Bronchial epithelial cell (primary cell): ENCODE measurements at regions not wholly inside any gene's neighbourhood (a gene's known extent, or its start where the extent isn't known, plus 50 kb on each side); places are given as distances from the start of the nearest gene placed in this dataset.

Experiments
- DNase-seq: peaks from one replicate; pipeline ENCODE4 v3.0.0-alpha.2; 2010; ENCODE audit warnings: low read depth
- FAIRE-seq: peaks from 2 replicates; lab custom pipeline; 2011; peaks lifted over from hg19 to GRCh38; lab: Jason Lieb, UNC
- H3K27me3 ChIP-seq: 2 replicates; pipeline ENCODE4 v1.5.1; 2011; ENCODE audit warnings: low read length; ENCODE audit not compliant: control insufficient read depth, insufficient read depth
- H3K36me3 ChIP-seq: 2 replicates; pipeline ENCODE4 v1.5.1; 2011; ENCODE audit warnings: low read length; ENCODE audit not compliant: control insufficient read depth, insufficient read depth
- H3K4me3 ChIP-seq: 2 replicates; pipeline ENCODE4 v1.5.1; 2011; ENCODE audit warnings: mild to moderate bottlenecking, low read depth, low read length, control low read depth
- TF ChIP-seq, protein P1 (sequence below): IDR thresholded peaks from 2 replicates; pipeline ENCODE4 v1.5.1; 2011; ENCODE audit warnings: mild to moderate bottlenecking, moderate library complexity, low read length, control low read depth, inconsistent platforms; ENCODE audit not compliant: insufficient read depth, severe bottlenecking

DNA sequence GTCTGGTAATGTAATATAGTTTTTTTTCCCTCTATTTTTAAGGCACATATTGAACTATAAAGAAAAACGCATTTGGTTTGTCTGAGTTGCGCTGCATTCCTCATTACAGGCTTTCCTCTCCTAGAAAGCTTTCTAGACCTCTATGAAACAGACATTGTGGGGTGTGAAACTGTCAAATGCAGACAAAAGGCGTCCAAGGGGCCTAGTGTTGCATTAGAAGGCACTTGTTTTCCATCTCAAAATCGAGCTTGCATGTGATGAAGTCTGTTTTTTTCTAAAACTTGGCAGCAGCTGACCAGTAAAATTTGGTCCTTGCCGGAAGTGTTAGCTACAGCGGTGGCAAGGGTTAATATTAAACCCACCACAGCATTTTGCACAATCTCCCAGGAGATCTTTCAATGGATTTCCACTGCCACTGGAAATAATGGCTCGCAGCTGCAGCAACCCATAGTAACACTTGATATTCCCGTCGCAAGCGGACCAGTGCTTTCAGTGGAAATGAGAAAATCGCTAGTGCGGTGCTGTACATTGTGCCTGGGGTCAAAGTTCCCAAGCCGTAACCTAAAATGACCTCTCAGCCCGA, 602.6 kb downstream of the KCNJ2 start:
- no peaks in the 10 kb centered on the region for H3K27me3 ChIP-seq
- FAIRE-seq, result no peak

DNA sequence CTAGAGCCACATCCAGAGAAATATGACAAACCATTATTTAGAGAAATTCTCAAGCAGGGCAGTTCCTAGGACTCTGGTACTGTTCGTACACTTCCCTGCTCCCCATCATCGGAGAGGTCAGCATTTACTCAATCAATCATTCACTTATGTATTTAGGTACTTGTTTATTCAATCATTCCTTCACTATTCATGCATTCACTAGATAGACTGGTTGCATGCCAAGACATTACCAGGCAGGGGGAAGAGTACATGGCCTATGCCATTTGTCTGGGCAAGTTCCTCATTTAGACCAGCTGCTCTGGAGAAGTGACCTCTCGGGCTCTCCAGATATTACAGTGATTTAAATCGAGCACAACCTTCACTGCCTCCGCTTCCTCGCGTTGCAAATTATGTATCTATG, 603.4 kb downstream of the KCNJ2 start:
- no peaks in the 10 kb centered on the region for H3K27me3 ChIP-seq
- FAIRE-seq, result no peak
- TF ChIP-seq, protein P1, sequence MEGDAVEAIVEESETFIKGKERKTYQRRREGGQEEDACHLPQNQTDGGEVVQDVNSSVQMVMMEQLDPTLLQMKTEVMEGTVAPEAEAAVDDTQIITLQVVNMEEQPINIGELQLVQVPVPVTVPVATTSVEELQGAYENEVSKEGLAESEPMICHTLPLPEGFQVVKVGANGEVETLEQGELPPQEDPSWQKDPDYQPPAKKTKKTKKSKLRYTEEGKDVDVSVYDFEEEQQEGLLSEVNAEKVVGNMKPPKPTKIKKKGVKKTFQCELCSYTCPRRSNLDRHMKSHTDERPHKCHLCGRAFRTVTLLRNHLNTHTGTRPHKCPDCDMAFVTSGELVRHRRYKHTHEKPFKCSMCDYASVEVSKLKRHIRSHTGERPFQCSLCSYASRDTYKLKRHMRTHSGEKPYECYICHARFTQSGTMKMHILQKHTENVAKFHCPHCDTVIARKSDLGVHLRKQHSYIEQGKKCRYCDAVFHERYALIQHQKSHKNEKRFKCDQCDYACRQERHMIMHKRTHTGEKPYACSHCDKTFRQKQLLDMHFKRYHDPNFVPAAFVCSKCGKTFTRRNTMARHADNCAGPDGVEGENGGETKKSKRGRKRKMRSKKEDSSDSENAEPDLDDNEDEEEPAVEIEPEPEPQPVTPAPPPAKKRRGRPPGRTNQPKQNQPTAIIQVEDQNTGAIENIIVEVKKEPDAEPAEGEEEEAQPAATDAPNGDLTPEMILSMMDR, result no peak
- no peak overlapping the region for H3K4me3 ChIP-seq
- DNase-seq, result no peak
- no peaks in the 10 kb centered on the region for H3K36me3 ChIP-seq

More for the DNA sequence above, 602.6 kb downstream of the KCNJ2 start:
- DNase-seq, result no peak
- TF ChIP-seq, protein P1, result no peak
- Histone ChIP-seq H3K36me3 (no peaks in the 10 kb centered on the region), H3K4me3 (no peak overlapping the region)

DNA sequence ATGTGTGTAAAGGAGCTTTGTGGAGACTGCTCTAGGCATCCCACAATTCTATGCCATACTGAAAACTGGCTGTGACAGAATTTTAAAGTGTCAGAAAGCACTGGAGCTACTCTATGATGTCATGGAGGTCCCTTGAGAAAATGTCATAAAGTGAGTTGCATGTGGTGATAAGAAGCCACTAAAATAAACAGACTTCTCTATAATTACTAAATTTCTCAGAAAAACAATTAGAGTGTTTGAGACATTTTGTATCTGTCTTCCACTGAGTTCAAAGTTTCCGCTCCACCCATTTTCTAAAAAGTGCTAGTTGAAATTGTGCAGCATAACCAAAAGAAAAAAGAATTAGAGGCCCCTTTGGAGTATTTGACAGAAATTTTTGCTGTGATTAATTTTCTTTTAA, 603.9 kb downstream of the KCNJ2 start:
- TF ChIP-seq, protein P1, result no peak
- DNase-seq (no peak), FAIRE-seq (no peak)
- H3K36me3 ChIP-seq, result no peaks in the 10 kb centered on the region
- no peaks in the 10 kb centered on the region for H3K27me3 ChIP-seq
- H3K4me3 ChIP-seq, result no peak overlapping the region

DNA sequence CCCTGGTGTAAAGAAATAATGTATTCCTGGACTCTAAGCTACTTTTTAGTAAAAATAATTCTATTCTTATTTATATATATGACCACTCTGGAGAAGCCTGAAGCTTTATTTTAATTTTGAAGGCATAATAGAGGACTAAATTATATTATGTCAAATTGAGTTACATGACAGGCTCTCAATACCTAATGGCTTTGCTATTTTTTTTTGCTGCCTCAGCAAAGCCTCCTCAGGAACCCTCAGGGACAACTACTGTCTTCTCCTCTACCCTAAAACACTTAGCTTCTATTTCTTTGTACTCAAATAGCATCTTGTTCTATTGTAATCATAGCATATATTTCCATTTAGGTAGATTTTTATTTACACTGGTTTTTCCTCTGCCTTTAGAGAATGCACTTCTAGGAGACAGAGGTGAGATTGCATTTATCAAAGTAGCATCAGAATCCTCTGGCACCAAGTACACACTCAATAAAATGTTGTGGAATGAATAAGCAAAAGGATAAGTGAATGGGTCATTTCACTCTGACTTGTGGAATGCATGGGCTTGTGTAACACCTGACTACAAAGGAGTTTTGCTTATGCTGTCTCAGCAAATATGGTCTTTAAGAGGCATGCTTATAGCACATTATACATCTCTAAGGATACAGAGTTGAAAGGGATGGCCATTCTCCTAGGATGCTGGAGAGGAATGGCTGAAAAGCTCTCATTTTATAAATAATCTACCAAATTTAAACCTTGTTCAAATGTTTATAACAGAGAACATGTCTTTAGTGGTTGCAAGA, 605.2 kb downstream of the KCNJ2 start:
- Histone ChIP-seq H3K4me3 (no peak overlapping the region), H3K27me3 (no peaks in the 10 kb centered on the region), H3K36me3 (no peaks in the 10 kb centered on the region)
- TF ChIP-seq, protein P1, result no peak
- DNase-seq (no peak), FAIRE-seq (no peak)

DNA sequence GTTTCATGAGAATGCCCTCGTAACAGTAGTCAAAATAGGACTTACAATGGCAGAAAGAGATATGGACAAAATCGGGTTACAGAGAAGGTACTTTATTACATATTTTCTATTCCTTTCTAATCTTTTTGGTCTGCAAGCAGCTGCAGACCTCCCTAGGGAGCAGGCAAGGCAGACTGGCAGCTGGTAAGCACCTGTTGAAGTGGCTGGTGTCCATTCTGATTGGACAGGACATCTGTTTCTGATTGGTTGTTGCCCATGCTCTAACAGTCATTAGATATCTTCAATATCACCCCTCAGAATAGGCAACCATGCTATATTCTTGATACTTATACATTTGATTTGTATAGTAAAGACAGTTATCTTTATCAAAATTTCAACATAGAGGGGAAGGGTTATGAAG, 606.3 kb downstream of the KCNJ2 start:
- Histone ChIP-seq H3K36me3 (no peaks in the 10 kb centered on the region), H3K27me3 (no peaks in the 10 kb centered on the region), H3K4me3 (no peak overlapping the region)
- DNase-seq, result no peak
- FAIRE-seq, result no peak
- TF ChIP-seq, protein P1, result no peak
